Uterus (tissue), 2 donors: ENCODE measurements at regions not wholly inside any gene's neighbourhood (a gene's known extent, or its start where the extent isn't known, plus 50 kb on each side); places are given as distances from the start of the nearest gene placed in this dataset.

Source experiments
- POLR2A ChIP-seq, 2 donors: fragments of 450-650 bp; IDR thresholded peaks; one replicate each; pipeline ENCODE4 v1.6.1; 2016; ENCODE audit warnings: antibody characterized with exemption in 2 of 2, mild to moderate bottlenecking in 1 of 2, moderate library complexity in 1 of 2
- TF ChIP-seq, protein P1 (sequence below), 4 experiments: fragments of 200-600 bp in 2 of 4; fragments of 450-650 bp in 2 of 4; sonication (generic) in 2 of 4; IDR thresholded peaks; one replicate each; pipeline ENCODE4 v1.5.1; 2016 to 2019; ENCODE audit warnings: antibody characterized with exemption in 4 of 4, mild to moderate bottlenecking in 2 of 4, moderate library complexity in 1 of 4

DNA sequence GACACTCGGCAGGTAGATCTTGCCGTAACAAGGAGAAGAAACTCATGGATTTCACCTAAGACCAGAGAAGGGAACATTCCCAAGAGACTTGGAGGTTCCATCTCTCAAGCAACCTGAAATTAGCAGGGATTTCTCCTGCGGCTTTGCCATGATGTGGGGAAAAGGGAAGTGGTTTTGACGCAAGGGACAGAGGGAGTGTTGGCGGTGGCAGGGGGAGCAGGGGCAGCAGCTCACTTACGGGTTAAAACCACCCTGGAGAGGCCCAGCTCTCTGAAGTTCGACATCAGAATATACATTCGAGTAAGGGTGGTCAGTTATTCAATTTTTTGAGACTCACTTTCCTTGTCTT is 76.1 kb upstream of the POMP start:
- TF ChIP-seq, protein P1, sequence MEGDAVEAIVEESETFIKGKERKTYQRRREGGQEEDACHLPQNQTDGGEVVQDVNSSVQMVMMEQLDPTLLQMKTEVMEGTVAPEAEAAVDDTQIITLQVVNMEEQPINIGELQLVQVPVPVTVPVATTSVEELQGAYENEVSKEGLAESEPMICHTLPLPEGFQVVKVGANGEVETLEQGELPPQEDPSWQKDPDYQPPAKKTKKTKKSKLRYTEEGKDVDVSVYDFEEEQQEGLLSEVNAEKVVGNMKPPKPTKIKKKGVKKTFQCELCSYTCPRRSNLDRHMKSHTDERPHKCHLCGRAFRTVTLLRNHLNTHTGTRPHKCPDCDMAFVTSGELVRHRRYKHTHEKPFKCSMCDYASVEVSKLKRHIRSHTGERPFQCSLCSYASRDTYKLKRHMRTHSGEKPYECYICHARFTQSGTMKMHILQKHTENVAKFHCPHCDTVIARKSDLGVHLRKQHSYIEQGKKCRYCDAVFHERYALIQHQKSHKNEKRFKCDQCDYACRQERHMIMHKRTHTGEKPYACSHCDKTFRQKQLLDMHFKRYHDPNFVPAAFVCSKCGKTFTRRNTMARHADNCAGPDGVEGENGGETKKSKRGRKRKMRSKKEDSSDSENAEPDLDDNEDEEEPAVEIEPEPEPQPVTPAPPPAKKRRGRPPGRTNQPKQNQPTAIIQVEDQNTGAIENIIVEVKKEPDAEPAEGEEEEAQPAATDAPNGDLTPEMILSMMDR (IDR thresholded peaks at IDR 0.05): no peak
- TF ChIP-seq POLR2A (IDR thresholded peaks at IDR 0.05): no peak
